ENCODE measurements at regions not wholly inside any gene's neighbourhood (a gene's known extent, or its start where the extent isn't known, plus 50 kb on each side); places are given as distances from the start of the nearest gene placed in this dataset.

DNA sequence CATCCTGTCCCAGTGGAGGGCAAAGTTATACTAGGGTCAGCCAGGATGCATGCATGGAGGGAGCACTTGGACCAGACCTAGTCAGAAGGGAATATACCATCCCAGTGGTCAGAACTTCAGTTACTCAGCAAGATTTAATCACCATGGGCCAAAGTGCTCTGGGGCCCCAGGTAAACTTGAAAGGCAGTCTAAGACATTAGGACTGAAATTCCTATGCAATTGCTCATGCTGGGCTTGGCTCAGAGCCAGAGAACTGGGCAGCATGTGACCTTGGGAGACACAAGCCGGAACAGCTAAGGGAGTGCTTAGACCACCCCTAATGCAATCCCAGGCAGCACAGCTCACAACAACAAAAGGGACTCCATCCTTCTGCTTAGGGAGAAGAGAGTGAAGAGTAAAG is 401.3 kb downstream of the KCNJ3 start:
- peaks cover 44% of the 10 kb centered on the region for H3K9me3 Mint-ChIP-seq (ENCODE audit: low read depth)
- H3K36me3 Mint-ChIP-seq (ENCODE audit: insufficient read depth), result peaks cover 18% of the 10 kb centered on the region
- H3K4me1 Mint-ChIP-seq (ENCODE audit: low read depth), result peaks cover 6% of the 10 kb centered on the region
- no peaks in the 10 kb centered on the region for H3K27me3 Mint-ChIP-seq
- no peak overlapping the region for H3K27ac Mint-ChIP-seq
- no peak overlapping the region for H3K4me3 Mint-ChIP-seq (ENCODE audit: low read depth)
- TF ChIP-seq, protein P1, sequence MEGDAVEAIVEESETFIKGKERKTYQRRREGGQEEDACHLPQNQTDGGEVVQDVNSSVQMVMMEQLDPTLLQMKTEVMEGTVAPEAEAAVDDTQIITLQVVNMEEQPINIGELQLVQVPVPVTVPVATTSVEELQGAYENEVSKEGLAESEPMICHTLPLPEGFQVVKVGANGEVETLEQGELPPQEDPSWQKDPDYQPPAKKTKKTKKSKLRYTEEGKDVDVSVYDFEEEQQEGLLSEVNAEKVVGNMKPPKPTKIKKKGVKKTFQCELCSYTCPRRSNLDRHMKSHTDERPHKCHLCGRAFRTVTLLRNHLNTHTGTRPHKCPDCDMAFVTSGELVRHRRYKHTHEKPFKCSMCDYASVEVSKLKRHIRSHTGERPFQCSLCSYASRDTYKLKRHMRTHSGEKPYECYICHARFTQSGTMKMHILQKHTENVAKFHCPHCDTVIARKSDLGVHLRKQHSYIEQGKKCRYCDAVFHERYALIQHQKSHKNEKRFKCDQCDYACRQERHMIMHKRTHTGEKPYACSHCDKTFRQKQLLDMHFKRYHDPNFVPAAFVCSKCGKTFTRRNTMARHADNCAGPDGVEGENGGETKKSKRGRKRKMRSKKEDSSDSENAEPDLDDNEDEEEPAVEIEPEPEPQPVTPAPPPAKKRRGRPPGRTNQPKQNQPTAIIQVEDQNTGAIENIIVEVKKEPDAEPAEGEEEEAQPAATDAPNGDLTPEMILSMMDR (IDR thresholded peaks at IDR 0.05; ENCODE audit: unreplicated experiment), result no peak
- no peak for DNase-seq (ENCODE audit: low spot score, unreplicated experiment)

DNA sequence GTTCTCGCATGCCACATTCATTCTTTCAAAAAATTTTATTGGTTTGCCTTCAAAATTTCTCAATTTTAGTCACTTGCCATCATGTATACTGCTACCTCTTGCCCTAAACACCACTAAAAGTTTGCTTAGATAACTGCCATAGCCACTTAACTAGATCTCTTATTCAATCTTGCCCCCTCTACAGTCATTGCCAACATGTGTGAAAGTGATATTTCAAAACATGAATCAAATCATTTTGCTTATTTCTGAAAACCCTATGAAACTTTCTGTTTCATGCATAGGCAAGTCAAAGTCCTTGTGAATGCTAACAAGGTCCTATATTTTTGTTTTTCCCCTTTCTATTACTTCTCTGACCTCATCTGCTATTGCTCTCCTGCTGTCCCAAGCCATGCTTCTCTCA is 397.1 kb downstream of the KCNJ3 start:
- H3K36me3 Mint-ChIP-seq (ENCODE audit: insufficient read depth), result peaks cover 5% of the 10 kb centered on the region
- DNase-seq (ENCODE audit: low spot score, unreplicated experiment), result no peak
- no peak overlapping the region for H3K4me3 Mint-ChIP-seq (ENCODE audit: low read depth)
- no peaks in the 10 kb centered on the region for H3K27me3 Mint-ChIP-seq
- TF ChIP-seq, protein P1 (IDR thresholded peaks at IDR 0.05; ENCODE audit: unreplicated experiment), result no peak
- H3K4me1 Mint-ChIP-seq (ENCODE audit: low read depth), result peaks cover 8% of the 10 kb centered on the region
- no peak overlapping the region for H3K27ac Mint-ChIP-seq
- peaks cover 14% of the 10 kb centered on the region for H3K9me3 Mint-ChIP-seq (ENCODE audit: low read depth)

DNA sequence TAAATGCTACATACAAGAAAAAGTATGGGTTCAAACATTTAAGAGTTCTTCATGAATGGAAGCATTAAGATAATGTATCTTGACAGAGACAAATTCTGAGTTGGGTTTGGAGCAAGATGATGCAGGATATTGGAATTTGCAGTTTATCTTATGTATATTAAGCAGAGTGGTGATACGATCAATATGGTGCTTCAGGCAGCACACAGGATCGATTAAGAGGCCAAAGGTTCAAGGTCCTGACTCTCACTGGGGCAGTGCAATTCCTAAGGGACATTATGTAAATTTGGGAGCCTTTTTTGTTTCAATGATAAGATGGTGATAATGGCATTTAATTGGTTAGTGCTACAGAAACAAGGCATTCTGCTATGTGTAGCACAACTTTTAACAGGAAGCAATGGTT is 381.9 kb downstream of the KCNJ3 start:
- DNase-seq (ENCODE audit: low spot score, unreplicated experiment), result peak; percentile 12
- H3K9me3 Mint-ChIP-seq (ENCODE audit: low read depth), result peaks cover 13% of the 10 kb centered on the region
- peak overlapping the region; percentile 15 for H3K4me3 Mint-ChIP-seq (ENCODE audit: low read depth)
- no peaks in the 10 kb centered on the region for H3K27me3 Mint-ChIP-seq
- H3K36me3 Mint-ChIP-seq (ENCODE audit: insufficient read depth), result peaks cover 6% of the 10 kb centered on the region
- TF ChIP-seq, protein P1 (IDR thresholded peaks at IDR 0.05; ENCODE audit: unreplicated experiment), result no peak
- H3K27ac Mint-ChIP-seq, result peak overlapping the region; percentile 79
- peaks cover 16% of the 10 kb centered on the region for H3K4me1 Mint-ChIP-seq (ENCODE audit: low read depth)

DNA sequence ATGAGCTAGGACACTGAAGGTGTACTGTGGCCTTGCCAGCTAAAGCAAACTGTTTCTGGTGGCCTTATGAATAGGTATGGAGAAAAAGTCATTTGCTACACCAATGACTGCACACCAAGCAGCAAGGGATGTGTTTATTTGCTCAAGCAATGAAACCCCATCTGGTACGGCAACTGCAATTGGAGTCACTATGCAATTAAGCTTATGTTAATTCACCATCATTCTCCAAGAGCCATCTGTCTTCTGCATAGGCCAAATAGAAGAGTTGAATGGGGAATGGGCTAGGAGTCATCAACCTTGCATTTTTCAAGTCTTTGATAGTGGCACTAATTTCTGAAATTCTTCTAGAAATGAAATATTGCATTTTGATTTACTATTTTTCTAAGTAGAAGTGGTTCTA is 372.0 kb downstream of the KCNJ3 start:
- Mint-ChIP-seq H3K9me3 (ENCODE audit: low read depth) (peaks cover 35% of the 10 kb centered on the region), H3K4me3 (ENCODE audit: low read depth) (no peak overlapping the region), H3K36me3 (ENCODE audit: insufficient read depth) (peaks cover 7% of the 10 kb centered on the region), H3K27me3 (no peaks in the 10 kb centered on the region), H3K4me1 (ENCODE audit: low read depth) (no peaks in the 10 kb centered on the region), H3K27ac (no peak overlapping the region)
- DNase-seq (ENCODE audit: low spot score, unreplicated experiment), result no peak
- TF ChIP-seq, protein P1 (IDR thresholded peaks at IDR 0.05; ENCODE audit: unreplicated experiment), result no peak

DNA sequence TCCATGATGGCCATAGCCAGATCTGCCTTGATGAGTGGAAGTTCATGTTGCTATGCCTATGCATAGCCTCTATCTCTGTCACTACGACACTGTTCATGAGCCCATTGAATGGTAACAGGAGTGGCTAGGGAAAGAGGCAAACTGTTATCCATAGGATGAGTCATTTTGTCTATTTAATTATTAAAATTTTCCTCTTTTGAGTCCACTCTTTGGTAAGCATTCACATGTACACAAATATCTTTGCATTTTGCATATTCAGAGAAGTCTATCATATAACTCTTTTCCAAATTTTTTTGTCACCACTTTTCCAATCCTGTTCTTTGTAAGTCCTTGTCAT is 364.4 kb downstream of the KCNJ3 start:
- Mint-ChIP-seq H3K36me3 (ENCODE audit: insufficient read depth) (peaks cover 14% of the 10 kb centered on the region), H3K27me3 (no peaks in the 10 kb centered on the region), H3K27ac (no peak overlapping the region), H3K4me3 (ENCODE audit: low read depth) (no peak overlapping the region), H3K9me3 (ENCODE audit: low read depth) (peaks cover 35% of the 10 kb centered on the region), H3K4me1 (ENCODE audit: low read depth) (peaks cover 7% of the 10 kb centered on the region)
- TF ChIP-seq, protein P1 (IDR thresholded peaks at IDR 0.05; ENCODE audit: unreplicated experiment), result no peak
- DNase-seq (ENCODE audit: low spot score, unreplicated experiment), result no peak

All from progenitor cell of endocrine pancreas (in vitro differentiated cells).